ENCODE measurements at regions not wholly inside any gene's neighbourhood (a gene's known extent, or its start where the extent isn't known, plus 50 kb on each side); places are given as distances from the start of the nearest gene placed in this dataset.

DNA sequence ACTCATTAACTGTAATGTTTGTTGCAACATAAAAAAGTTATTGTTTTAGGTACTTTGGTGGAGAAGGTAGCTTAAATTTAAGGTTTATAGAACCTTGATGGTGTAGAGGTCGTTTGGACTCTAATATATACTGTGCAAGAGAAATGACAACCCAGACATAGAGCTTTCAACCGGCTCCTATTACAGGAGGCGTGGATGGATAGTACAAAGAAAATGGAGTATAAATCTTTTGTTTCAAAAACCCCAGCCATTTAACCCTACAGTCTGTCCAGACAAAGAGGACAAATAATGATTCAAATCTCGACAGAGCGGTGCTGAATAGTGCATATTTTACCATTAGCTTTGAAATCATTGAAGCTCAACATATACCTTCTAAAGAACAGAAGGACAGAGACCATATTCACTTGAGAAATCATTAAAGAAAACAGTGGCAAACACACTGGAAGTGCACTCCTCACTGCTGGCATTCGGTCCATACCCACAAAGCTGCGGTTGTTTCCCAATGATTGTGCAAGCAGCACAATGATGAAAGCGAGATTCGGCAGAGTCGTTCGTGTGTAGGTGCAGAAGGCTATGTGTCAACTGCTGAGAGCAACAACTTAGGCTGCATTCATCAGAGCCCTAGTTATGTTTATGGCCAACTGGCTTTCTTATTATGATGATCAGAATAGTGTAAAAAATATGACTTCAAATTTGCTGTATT, 688.6 kb downstream of the NOVA1 start:
- no peaks in the 10 kb centered on the region for H3F3A ChIP-seq (ENCODE audit: control insufficient read depth, insufficient read depth)
- no peaks in the 10 kb centered on the region for H3K27me3 ChIP-seq (ENCODE audit: control insufficient read depth, low read length)
- H3K36me3 ChIP-seq (ENCODE audit: control insufficient read depth, low read length): no peaks in the 10 kb centered on the region
- no peaks in the 10 kb centered on the region for H4K20me1 ChIP-seq (ENCODE audit: control insufficient read depth, insufficient read depth, low read depth, low read length)
- H3K79me2 ChIP-seq (ENCODE audit: control insufficient read depth, low read length): no peaks in the 10 kb centered on the region
- no peaks in the 10 kb centered on the region for H3K9me3 ChIP-seq (ENCODE audit: control insufficient read depth, insufficient read depth, low read length)
- no peak overlapping the region for H3K27ac ChIP-seq (ENCODE audit: low read depth, low read length)
- no peak overlapping the region for H3K4me2 ChIP-seq (ENCODE audit: low read length)
- TF ChIP-seq EZH2phosphoT487 (IDR thresholded peaks at IDR 0.05; ENCODE audit: borderline replicate concordance, low read length): no peak
- TF ChIP-seq, protein P1, sequence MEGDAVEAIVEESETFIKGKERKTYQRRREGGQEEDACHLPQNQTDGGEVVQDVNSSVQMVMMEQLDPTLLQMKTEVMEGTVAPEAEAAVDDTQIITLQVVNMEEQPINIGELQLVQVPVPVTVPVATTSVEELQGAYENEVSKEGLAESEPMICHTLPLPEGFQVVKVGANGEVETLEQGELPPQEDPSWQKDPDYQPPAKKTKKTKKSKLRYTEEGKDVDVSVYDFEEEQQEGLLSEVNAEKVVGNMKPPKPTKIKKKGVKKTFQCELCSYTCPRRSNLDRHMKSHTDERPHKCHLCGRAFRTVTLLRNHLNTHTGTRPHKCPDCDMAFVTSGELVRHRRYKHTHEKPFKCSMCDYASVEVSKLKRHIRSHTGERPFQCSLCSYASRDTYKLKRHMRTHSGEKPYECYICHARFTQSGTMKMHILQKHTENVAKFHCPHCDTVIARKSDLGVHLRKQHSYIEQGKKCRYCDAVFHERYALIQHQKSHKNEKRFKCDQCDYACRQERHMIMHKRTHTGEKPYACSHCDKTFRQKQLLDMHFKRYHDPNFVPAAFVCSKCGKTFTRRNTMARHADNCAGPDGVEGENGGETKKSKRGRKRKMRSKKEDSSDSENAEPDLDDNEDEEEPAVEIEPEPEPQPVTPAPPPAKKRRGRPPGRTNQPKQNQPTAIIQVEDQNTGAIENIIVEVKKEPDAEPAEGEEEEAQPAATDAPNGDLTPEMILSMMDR (IDR thresholded peaks at IDR 0.05; ENCODE audit: low read depth, low read length, poor library complexity, severe bottlenecking): no peak
- no peaks in the 10 kb centered on the region for H3K9me2 ChIP-seq (replicated peaks; ENCODE audit: control insufficient read depth, low read length)
- H3K4me3 ChIP-seq (ENCODE audit: low read length): no peak overlapping the region
- no peaks in the 10 kb centered on the region for H3K4me1 ChIP-seq (ENCODE audit: control insufficient read depth, low read length)

DNA sequence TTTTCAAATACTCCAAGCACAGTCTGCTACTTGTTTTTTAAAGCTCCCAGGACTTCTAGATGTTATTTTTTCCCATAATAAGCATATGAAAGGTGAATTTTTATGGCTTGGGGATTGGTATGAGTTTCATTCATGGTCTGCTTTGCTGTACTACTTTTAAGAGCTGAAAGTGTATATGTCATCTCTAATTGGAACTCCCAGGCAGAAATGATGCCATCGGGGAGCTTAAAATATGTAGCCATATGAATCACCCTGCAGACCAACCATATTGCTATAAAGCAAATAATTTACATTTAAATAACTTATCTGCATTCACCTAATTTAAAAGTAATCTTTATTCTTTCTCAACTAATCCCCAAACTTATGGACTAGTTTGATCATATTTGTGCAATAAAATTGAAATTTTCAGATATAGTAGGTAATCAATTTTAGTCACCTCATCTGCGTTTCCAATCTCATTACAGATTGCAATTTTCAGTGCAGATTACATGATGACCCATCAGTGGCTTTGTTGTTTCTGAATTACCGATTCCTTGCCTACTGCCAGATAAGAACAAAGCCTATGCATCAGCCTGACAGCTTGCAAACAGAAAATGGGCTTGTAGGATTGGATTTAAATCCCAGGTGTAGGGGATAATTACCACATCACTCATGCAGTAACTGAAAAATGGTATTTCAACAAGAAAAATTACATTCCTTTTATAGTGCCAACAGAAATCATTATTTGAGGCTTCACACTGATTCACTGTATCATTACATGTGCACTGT, 689.4 kb downstream of the NOVA1 start:
- H3K4me2 ChIP-seq (ENCODE audit: low read length): no peak overlapping the region
- no peak for TF ChIP-seq EZH2phosphoT487 (IDR thresholded peaks at IDR 0.05; ENCODE audit: borderline replicate concordance, low read length)
- TF ChIP-seq, protein P1 (IDR thresholded peaks at IDR 0.05; ENCODE audit: low read depth, low read length, poor library complexity, severe bottlenecking): no peak
- H3K9me3 ChIP-seq (ENCODE audit: control insufficient read depth, insufficient read depth, low read length): no peaks in the 10 kb centered on the region

DNA sequence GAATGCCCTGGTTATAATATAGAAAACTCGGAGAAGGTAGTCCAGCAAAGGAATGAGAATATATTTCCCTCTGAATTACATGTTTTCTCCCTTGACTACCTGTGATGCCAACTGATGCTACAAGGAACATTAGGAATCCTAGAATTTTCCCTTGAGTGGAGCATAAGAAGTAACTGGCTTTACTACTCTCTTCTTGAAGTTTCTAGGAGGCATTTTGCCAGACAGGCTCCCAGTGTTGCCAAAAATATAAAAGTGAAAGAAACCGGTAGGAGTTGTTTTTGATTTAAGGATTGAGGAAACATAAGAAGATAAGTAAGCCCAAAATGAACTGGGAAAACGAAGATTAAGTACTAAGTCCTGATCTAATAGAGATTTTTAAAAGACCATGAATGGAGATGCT, 693.4 kb downstream of the NOVA1 start:
- H3K4me1 ChIP-seq (ENCODE audit: control insufficient read depth, low read length): no peaks in the 10 kb centered on the region
- H3K36me3 ChIP-seq (ENCODE audit: control insufficient read depth, low read length): no peaks in the 10 kb centered on the region
- no peaks in the 10 kb centered on the region for H3F3A ChIP-seq (ENCODE audit: control insufficient read depth, insufficient read depth)
- H3K79me2 ChIP-seq (ENCODE audit: control insufficient read depth, low read length): no peaks in the 10 kb centered on the region
- H3K27me3 ChIP-seq (ENCODE audit: control insufficient read depth, low read length): no peaks in the 10 kb centered on the region
- no peak overlapping the region for H3K4me2 ChIP-seq (ENCODE audit: low read length)
- H3K9me3 ChIP-seq (ENCODE audit: control insufficient read depth, insufficient read depth, low read length): no peaks in the 10 kb centered on the region
- no peaks in the 10 kb centered on the region for H3K9me2 ChIP-seq (replicated peaks; ENCODE audit: control insufficient read depth, low read length)
- H3K27ac ChIP-seq (ENCODE audit: low read depth, low read length): no peak overlapping the region
- H4K20me1 ChIP-seq (ENCODE audit: control insufficient read depth, insufficient read depth, low read depth, low read length): no peaks in the 10 kb centered on the region
- no peak for TF ChIP-seq EZH2phosphoT487 (IDR thresholded peaks at IDR 0.05; ENCODE audit: borderline replicate concordance, low read length)
- TF ChIP-seq, protein P1 (IDR thresholded peaks at IDR 0.05; ENCODE audit: low read depth, low read length, poor library complexity, severe bottlenecking): no peak
- no peak overlapping the region for H3K4me3 ChIP-seq (ENCODE audit: low read length)

More for the DNA sequence above, 689.4 kb downstream of the NOVA1 start:
- Histone ChIP-seq H3F3A (ENCODE audit: control insufficient read depth, insufficient read depth) (no peaks in the 10 kb centered on the region), H4K20me1 (ENCODE audit: control insufficient read depth, insufficient read depth, low read depth, low read length) (no peaks in the 10 kb centered on the region), H3K36me3 (ENCODE audit: control insufficient read depth, low read length) (no peaks in the 10 kb centered on the region), H3K27me3 (ENCODE audit: control insufficient read depth, low read length) (no peaks in the 10 kb centered on the region), H3K4me1 (ENCODE audit: control insufficient read depth, low read length) (no peaks in the 10 kb centered on the region), H3K27ac (ENCODE audit: low read depth, low read length) (no peak overlapping the region), H3K4me3 (ENCODE audit: low read length) (no peak overlapping the region), H3K79me2 (ENCODE audit: control insufficient read depth, low read length) (no peaks in the 10 kb centered on the region), H3K9me2 (replicated peaks; ENCODE audit: control insufficient read depth, low read length) (no peaks in the 10 kb centered on the region)

All from DOHH2 (cell line).